Upper lobe of right lung (tissue), 1 donor: ENCODE measurements at regions not wholly inside any gene's neighbourhood (a gene's known extent, or its start where the extent isn't known, plus 50 kb on each side); places are given as distances from the start of the nearest gene placed in this dataset.
A peak's percentile ranks its signal among the peaks of the same experiment; 100 is the strongest.

Source experiments
- ATAC-seq: fragments of 200-7000 bp; cut with Tn5 transposase; one replicate; pipeline ENCODE4 v1.9.1; 2020; ENCODE audit warnings: mild to moderate bottlenecking, moderate library complexity
- DNase-seq: peaks from one replicate; pipeline ENCODE4 v3.0.0-alpha.2; 2020
- H3K27ac ChIP-seq: fragments of 200-600 bp; one replicate; pipeline ENCODE4 v1.8.0; 2022
- H3K27me3 ChIP-seq: fragments of 200-600 bp; one replicate; pipeline ENCODE4 v1.8.0; 2022; ENCODE audit warnings: mild to moderate bottlenecking
- H3K36me3 ChIP-seq: fragments of 200-600 bp; one replicate; pipeline ENCODE4 v1.8.0; 2022
- H3K4me1 ChIP-seq: fragments of 200-600 bp; one replicate; pipeline ENCODE4 v1.8.0; 2022
- H3K4me3 ChIP-seq: fragments of 200-600 bp; one replicate; pipeline ENCODE4 v1.8.0; 2022; ENCODE audit warnings: mild to moderate bottlenecking
- H3K9me3 ChIP-seq: fragments of 200-600 bp; one replicate; pipeline ENCODE4 v1.8.0; 2022
- intact Hi-C: fragments of 100-400 bp; cut with DNase I; formaldehyde crosslinking; loops from one replicate; pipeline ENCODE4 v1.11.0; 2022
- TF ChIP-seq, protein P1 (sequence below): fragments of 200-600 bp; IDR thresholded peaks from one replicate; pipeline ENCODE4 v1.8.0; 2022; ENCODE audit warnings: antibody characterized with exemption
- donor health status: DM: no; HTN: yes; CAD: no; lungs with severe emphysema.

DNA sequence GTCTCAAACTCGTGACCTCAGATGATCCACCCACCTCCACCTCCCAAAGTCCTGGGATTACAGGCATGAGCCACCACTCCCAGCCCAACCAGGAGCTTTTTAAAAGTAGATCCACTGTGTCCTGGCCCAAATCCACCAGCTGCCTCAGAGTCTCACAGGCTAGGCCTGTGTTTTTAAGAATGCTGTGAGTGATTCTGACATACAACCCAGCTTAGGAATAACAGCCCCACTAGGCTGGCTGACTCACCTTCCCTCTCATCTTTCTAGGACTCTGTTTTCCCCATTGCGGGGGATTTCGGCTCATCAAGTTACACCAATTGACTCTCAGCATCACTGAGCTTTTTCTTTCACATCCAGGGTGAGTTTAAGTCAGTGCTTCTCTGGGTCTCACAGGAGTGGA lies 207.6 kb downstream of the SKIDA1 start:
- Histone ChIP-seq H3K9me3 (no peaks in the 10 kb centered on the region), H3K4me3 (no peak overlapping the region), H3K36me3 (no peaks in the 10 kb centered on the region), H3K4me1 (peaks cover 30% of the 10 kb centered on the region), H3K27me3 (no peaks in the 10 kb centered on the region), H3K27ac (no peak overlapping the region)
- intact Hi-C loops, result no loop called here
- TF ChIP-seq, protein P1, sequence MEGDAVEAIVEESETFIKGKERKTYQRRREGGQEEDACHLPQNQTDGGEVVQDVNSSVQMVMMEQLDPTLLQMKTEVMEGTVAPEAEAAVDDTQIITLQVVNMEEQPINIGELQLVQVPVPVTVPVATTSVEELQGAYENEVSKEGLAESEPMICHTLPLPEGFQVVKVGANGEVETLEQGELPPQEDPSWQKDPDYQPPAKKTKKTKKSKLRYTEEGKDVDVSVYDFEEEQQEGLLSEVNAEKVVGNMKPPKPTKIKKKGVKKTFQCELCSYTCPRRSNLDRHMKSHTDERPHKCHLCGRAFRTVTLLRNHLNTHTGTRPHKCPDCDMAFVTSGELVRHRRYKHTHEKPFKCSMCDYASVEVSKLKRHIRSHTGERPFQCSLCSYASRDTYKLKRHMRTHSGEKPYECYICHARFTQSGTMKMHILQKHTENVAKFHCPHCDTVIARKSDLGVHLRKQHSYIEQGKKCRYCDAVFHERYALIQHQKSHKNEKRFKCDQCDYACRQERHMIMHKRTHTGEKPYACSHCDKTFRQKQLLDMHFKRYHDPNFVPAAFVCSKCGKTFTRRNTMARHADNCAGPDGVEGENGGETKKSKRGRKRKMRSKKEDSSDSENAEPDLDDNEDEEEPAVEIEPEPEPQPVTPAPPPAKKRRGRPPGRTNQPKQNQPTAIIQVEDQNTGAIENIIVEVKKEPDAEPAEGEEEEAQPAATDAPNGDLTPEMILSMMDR, result no peak
- DNase-seq (no peak), ATAC-seq (no peak)

DNA sequence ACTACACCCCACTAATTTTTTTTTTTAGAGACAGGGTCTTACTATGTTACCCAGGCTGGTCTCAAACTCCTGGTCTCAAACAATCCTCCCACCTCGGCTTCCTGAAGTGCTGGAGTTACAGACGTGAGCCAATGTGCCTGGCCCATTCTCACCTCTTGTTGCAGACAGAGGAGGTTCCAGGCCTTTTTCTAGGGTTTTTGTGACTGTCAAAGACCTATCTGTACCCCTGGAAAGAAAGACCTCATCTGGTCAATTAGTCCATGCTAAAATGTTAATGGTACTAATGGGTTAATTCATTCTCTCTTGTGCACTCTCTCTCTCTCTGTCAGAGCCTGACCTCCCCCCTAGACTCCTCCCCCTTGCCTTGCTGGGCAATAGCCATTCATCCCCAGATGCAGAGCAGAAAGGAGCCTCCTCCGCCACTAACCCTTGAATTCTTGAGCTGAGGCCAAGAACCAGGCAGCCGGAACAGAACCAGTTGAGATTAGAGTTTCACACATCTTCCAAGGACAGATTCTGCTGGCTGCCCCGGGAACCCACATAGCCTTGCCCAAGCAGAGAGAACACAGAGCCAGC lies 209.7 kb downstream of the SKIDA1 start:
- H3K27me3 ChIP-seq, result no peaks in the 10 kb centered on the region
- no peaks in the 10 kb centered on the region for H3K9me3 ChIP-seq
- intact Hi-C loops, result no loop called here

DNA sequence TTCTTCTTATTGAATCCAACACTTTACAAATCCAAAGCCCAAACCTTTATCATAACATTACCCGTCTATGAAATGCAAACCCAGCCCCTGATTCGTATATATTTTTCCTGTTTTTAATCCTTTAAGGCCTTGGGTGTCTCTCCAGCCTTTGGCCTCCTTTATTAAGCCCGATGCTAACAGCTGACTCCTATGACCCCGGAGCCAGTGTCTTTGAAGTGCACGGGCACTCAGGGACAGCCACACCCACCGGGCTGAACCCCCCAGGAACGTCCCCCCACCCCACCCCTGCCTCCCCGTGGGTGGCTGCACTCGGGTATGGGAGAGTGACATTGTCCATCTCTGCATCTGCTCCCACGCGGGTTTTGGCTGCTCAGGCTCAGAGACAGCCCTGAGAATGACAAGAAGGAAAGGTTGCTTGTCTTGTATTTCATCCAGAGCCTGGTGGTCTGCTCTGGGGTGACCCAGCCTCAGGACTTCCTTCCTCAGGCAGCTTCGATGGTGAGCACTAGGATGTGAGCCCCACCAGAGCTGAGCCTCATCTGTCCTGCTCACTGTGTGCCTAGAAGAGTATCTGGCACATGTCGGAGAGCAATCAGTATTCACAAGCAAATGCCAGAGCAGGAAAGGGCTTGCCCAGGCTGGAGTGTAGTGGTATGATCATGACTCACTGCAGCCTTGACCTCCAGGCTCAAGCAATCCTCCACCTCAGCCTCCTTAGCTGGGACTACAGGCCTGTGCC lies 210.4 kb downstream of the SKIDA1 start:
- Histone ChIP-seq H3K4me3 (no peak overlapping the region), H3K4me1 (peaks cover 30% of the 10 kb centered on the region), H3K9me3 (no peaks in the 10 kb centered on the region), H3K36me3 (no peaks in the 10 kb centered on the region), H3K27ac (peak overlapping the region; percentile 43), H3K27me3 (no peaks in the 10 kb centered on the region)
- TF ChIP-seq, protein P1, result no peak
- DNase-seq (no peak), ATAC-seq (peak; percentile 44)
- intact Hi-C loops, result no loop called here

More for the DNA sequence above, 209.7 kb downstream of the SKIDA1 start:
- no peaks in the 10 kb centered on the region for H3K36me3 ChIP-seq
- peaks cover 30% of the 10 kb centered on the region for H3K4me1 ChIP-seq
- no peak overlapping the region for H3K4me3 ChIP-seq
- ATAC-seq (peak; percentile 94), DNase-seq (peak; percentile 75)
- TF ChIP-seq, protein P1, result no peak
- peak overlapping the region; percentile 68 for H3K27ac ChIP-seq

DNA sequence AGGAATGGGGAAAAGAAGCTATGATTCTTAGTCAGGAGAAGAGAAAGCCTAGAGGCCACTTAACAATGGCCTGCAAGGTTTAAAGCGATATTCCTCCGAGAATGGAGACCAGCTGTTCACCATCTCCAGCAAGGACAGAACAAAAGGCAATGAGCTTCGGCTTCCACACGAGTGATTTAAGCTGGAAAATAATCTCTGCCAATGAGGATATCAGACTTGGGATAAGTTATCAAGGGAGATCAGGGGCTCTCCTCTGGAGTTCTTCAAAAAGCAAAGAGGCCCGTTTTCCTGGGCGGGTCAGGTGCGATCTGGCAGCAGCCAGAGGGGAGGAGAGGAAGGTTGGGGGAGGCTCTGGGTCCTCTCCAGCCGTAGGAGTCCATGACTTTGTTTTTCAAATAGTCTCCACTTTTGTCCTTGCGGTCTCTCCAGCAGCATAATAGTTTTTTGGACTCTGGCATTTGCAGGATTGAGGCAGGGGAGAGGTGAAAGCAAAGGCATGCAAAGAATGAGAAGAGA lies 211.3 kb downstream of the SKIDA1 start:
- Histone ChIP-seq H3K4me1 (peaks cover 30% of the 10 kb centered on the region), H3K4me3 (no peak overlapping the region), H3K27ac (no peak overlapping the region), H3K36me3 (no peaks in the 10 kb centered on the region), H3K9me3 (no peaks in the 10 kb centered on the region), H3K27me3 (no peaks in the 10 kb centered on the region)
- DNase-seq, result no peak
- TF ChIP-seq, protein P1, result no peak
- intact Hi-C loops, result no loop called here
- ATAC-seq, result no peak

DNA sequence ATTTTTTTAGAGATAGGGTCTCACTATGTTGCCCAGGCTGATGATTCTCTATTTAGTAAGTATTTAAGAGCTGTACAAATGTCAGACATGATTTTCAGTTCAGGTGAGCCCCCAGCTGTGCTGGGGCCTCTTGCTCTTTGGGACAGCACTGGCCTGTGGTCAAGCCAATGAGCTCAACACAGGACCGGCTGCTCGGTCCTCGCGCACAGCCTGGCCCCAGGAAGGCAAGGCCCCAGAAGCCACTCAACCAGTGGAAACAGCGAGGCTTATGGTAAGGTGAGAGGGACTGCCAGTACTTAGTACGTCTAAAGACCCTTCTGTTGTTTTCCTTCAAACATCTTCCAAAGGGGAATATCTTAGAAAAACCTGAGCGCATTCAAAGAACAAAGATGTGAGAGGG lies 211.8 kb downstream of the SKIDA1 start:
- TF ChIP-seq, protein P1, result no peak
- no peak overlapping the region for H3K4me3 ChIP-seq
- H3K36me3 ChIP-seq, result no peaks in the 10 kb centered on the region
- no peaks in the 10 kb centered on the region for H3K9me3 ChIP-seq
- ATAC-seq (no peak), DNase-seq (no peak)
- intact Hi-C loops, result no loop called here
- H3K4me1 ChIP-seq, result peaks cover 28% of the 10 kb centered on the region
- no peak overlapping the region for H3K27ac ChIP-seq
- no peaks in the 10 kb centered on the region for H3K27me3 ChIP-seq
